Panc1 (cell line): ENCODE measurements at regions not wholly inside any gene's neighbourhood (a gene's known extent, or its start where the extent isn't known, plus 50 kb on each side); places are given as distances from the start of the nearest gene placed in this dataset.

ENCODE experiments used
- ATAC-seq: fragments of 200-7000 bp; cut with Tn5 transposase; 2 replicates; pipeline ENCODE4 v1.9.1; 2020; ENCODE audit warnings: mild to moderate bottlenecking, moderate library complexity
- BruUV-seq: library from RNA; stranded (reverse); fragments of 400-500 nt; replicated peaks from 2 replicates; lab custom pipeline; 2021; lab: Mats Ljungman, UMichigan
- CTCF ChIA-PET: fragments of 300-600 bp; sonication (Branson Sonifier 250); formaldehyde crosslinking; loops from one replicate; lab custom pipeline; 2022; ENCODE audit warnings: antibody characterized with exemption; lab: Charles Lee
- POLR2A ChIA-PET: fragments of 300-600 bp; sonication (Branson Sonifier 250); formaldehyde crosslinking; loops from one replicate; lab custom pipeline; 2022; ENCODE audit warnings: antibody characterized with exemption; lab: Charles Lee
- DNase-seq: peaks from one replicate; pipeline ENCODE4 v3.0.0-alpha.2; 2010; ENCODE audit warnings: low read depth, low spot score
- H3K27ac ChIP-seq: 2 replicates; pipeline ENCODE4 v1.5.1; 2011; ENCODE audit warnings: mild to moderate bottlenecking, low read length, inconsistent platforms
- H3K27me3 ChIP-seq: fragments of 200-500 bp; sonication (Bioruptor generic); 2 replicates; pipeline ENCODE4 v1.6.0; 2014; ENCODE audit warnings: low read length, inconsistent platforms; ENCODE audit not compliant: control insufficient read depth, insufficient read depth
- H3K36me3 ChIP-seq: fragments of 200-500 bp; sonication (Bioruptor generic); 2 replicates; pipeline ENCODE4 v1.5.1; 2014; ENCODE audit warnings: inconsistent platforms, mild to moderate bottlenecking, low read length, moderate library complexity; ENCODE audit not compliant: control insufficient read depth, insufficient read depth
- H3K4me1 ChIP-seq: 2 replicates; pipeline ENCODE4 v1.5.1; 2011; ENCODE audit warnings: inconsistent platforms, mild to moderate bottlenecking, low read length, moderate library complexity; ENCODE audit not compliant: control insufficient read depth, insufficient read depth
- H3K4me3 ChIP-seq, 2 experiments: 2 replicates each; pipeline ENCODE4 v1.5.1; 2011 to 2012; ENCODE audit warnings: low read depth in 2 of 2, low read length in 2 of 2, mild to moderate bottlenecking in 2 of 2, inconsistent platforms in 1 of 2, moderate library complexity in 1 of 2
- H3K9me3 ChIP-seq: fragments of 200-500 bp; sonication (Bioruptor generic); 2 replicates; pipeline ENCODE4 v1.5.1; 2014; ENCODE audit warnings: low read depth, mild to moderate bottlenecking, inconsistent platforms, low read length, moderate library complexity; ENCODE audit not compliant: control insufficient read depth, insufficient read depth
- CTCF ChIP-seq: fragments of 450-650 bp; IDR thresholded peaks from 2 replicates; pipeline ENCODE4 v1.5.1; 2017; ENCODE audit warnings: mild to moderate bottlenecking
- POLR2AphosphoS5 ChIP-seq: IDR thresholded peaks from 2 replicates; pipeline ENCODE4 v1.6.1; 2012; ENCODE audit warnings: mild to moderate bottlenecking, low read depth, low read length, moderate library complexity
- REST ChIP-seq, 2 experiments: IDR thresholded peaks; 2 replicates each; pipeline ENCODE4 v1.6.1; 2011 to 2012; ENCODE audit warnings: low read depth in 2 of 2, control low read depth in 1 of 2, low read length in 1 of 2, mild to moderate bottlenecking in 1 of 2, moderate library complexity in 1 of 2; ENCODE audit not compliant: insufficient read depth in 1 of 2
- SIN3A ChIP-seq: IDR thresholded peaks from 2 replicates; pipeline ENCODE4 v1.6.1; 2012; ENCODE audit warnings: low read depth, mild to moderate bottlenecking, low read length, moderate library complexity, borderline replicate concordance; ENCODE audit not compliant: insufficient read depth
- TCF7L2 ChIP-seq: IDR thresholded peaks from 2 replicates; pipeline ENCODE4 v1.6.1; 2011; ENCODE audit warnings: mild to moderate bottlenecking, low read depth, low read length, inconsistent platforms
- in situ Hi-C: cut with HindIII; loops from 2 replicates; pipeline ENCODE4 v1.10.0; 2016; ENCODE audit warnings: low sequenced_read_pairs, low pct_unique_long_range_greater_than_20kb
- intact Hi-C: fragments of 100-400 bp; cut with micrococcal nuclease; formaldehyde crosslinking; loops from one replicate; pipeline ENCODE4 v1.10.0; 2022; ENCODE audit not compliant: unreplicated experiment

- H3K27ac ChIP-seq, result no peak overlapping the region
- POLR2A ChIA-PET, result interaction anchor here (0.7 kb wide), 1 partner anchor 163 kb away, joined by 3 read pairs; the partner anchor contains the start of gene NFE2L3
- 0 out of 2 replicates have a peak, but pooled peaks cover 7% of the 10 kb centered on the region for H3K27me3 ChIP-seq
- intact Hi-C loops (no loop called here), in situ Hi-C loops (no loop called here)
- DNase-seq (no peak), ATAC-seq (no peak)
- no peak for TF ChIP-seq SIN3A
- no peak for TF ChIP-seq TCF7L2
- TF ChIP-seq CTCF, result no peak
- no peak for TF ChIP-seq POLR2AphosphoS5
- no peak for TF ChIP-seq REST (IDR thresholded peaks at IDR 0.05; ENCODE audit: insufficient read depth in 1 of 2, low read depth in 2 of 2, low read length in 1 of 2)
- no peaks in the 10 kb centered on the region for H3K9me3 ChIP-seq
- BruUV-seq, result no TSS peak
- CTCF ChIA-PET, result no interaction called here
- H3K4me1 ChIP-seq, result no peaks in the 10 kb centered on the region
- no peaks in the 10 kb centered on the region for H3K36me3 ChIP-seq
- H3K4me3 ChIP-seq, result no peak overlapping the region
Observed at GRCh38 chr7:25989140-25989705, 162.8 kb upstream of the NFE2L3 start.

GRCh38 chr7:25994433-25994994 lies 157.5 kb upstream of the NFE2L3 start:
- intact Hi-C loops (no loop called here), in situ Hi-C loops (no loop called here)
- no TSS peak for BruUV-seq
- TF ChIP-seq REST (IDR thresholded peaks at IDR 0.05; ENCODE audit: insufficient read depth in 1 of 2, low read depth in 2 of 2, low read length in 1 of 2) (no peak), TCF7L2 (no peak), SIN3A (no peak), POLR2AphosphoS5 (no peak), CTCF (no peak)
- Histone ChIP-seq H3K4me1 (no peaks in the 10 kb centered on the region), H3K27me3 (peaks cover 7% of the 10 kb centered on the region; the same call in 1 of the 2 replicates), H3K9me3 (no peaks in the 10 kb centered on the region), H3K4me3 (no peak overlapping the region), H3K27ac (no peak overlapping the region), H3K36me3 (no peaks in the 10 kb centered on the region)
- POLR2A ChIA-PET, result no interaction called here
- DNase-seq, result no peak
- no peak for ATAC-seq
- CTCF ChIA-PET, result no interaction called here
